MM.1S (cell line): ENCODE measurements at regions not wholly inside any gene's neighbourhood (a gene's known extent, or its start where the extent isn't known, plus 50 kb on each side); places are given as distances from the start of the nearest gene placed in this dataset.

Experiments used
- CTCF ChIP-seq: fragments of 300-600 bp; sonication (generic); IDR thresholded peaks from 2 replicates; pipeline ENCODE4 v1.5.1; 2016; ENCODE audit warnings: antibody characterized with exemption, low read length, mixed read lengths
- EZH2phosphoT487 ChIP-seq: fragments of 300-600 bp; sonication (generic); IDR thresholded peaks from 2 replicates; pipeline ENCODE4 v1.6.1; 2018; ENCODE audit warnings: antibody characterized with exemption, low read length

GRCh38 chr1:19015476-19015875 lies 59.0 kb upstream of the IFFO2 start:
- TF ChIP-seq CTCF (no peak), EZH2phosphoT487 (no peak)
